ENCODE measurements at regions not wholly inside any gene's neighbourhood (a gene's known extent, or its start where the extent isn't known, plus 50 kb on each side); places are given as distances from the start of the nearest gene placed in this dataset.

DNA sequence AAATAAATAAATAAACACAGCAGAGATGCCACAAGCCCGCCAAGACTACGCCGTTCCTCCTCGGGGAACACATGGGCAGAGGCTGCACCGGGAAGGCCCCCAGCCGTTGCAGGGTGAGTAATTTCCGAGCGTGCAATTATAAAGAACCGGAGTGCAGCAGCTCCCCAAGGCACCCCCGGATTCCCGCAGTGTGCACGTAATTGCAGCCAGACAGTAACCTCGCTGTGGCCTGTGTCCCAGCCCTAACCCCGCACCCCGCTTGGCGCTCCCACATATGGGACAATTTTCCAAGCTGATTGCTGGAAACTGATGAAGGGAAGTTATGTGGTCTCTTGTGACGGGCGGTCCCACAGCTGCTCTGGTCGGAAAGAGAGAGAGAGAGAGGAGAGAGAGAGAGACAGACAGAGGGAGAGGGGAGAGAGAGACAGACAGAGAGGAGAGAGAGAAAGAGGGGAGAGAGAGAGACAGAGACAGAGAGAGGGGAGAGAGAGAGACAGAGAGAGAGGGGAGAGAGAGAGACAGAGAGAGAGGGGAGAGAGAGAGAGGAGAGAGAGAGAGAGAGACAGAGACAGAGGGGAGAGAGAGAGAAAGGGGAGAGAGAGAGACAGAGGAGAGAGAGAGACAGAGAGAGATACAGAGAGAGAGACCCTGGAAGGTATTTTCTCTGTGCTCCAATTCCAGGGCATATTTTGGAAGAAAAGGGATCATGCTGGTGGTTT is 275.4 kb downstream of the SHOX start:
- H3K23ac ChIP-seq (ENCODE audit: low read depth, low read length) = no peak overlapping the region
- no peak overlapping the region for H2BK20ac ChIP-seq (ENCODE audit: low read depth, low read length)
- H4K5ac ChIP-seq (ENCODE audit: low read depth, low read length) = no peak overlapping the region
- H3K9ac ChIP-seq (ENCODE audit: low read depth, low read length) = no peak overlapping the region
- no peak overlapping the region for H2BK5ac ChIP-seq (ENCODE audit: low read depth, low read length, poor library complexity, severe bottlenecking)
- H2AK9ac ChIP-seq (replicated peaks; ENCODE audit: low read depth, low read length, poor library complexity) = no peak overlapping the region
- WGBS, 2 experiments (ENCODE audit: extremely low coverage in 2 of 2, insufficient read length in 1 of 2) = 76% methylated on average over 3 of the region's 19 CpGs; no CpG with 5 or more reads in 1 of the 2 experiments
- H3K79me1 ChIP-seq (ENCODE audit: low read depth in 1 of 2, low read length in 2 of 2) = no peaks in the 10 kb centered on the region
- CTCF ChIA-PET = no interaction called here
- H3K56ac ChIP-seq (ENCODE audit: extremely low read depth, insufficient read depth, low read length) = no peak overlapping the region
- POLR2A ChIA-PET (ENCODE audit: unreplicated experiment) = no interaction called here
- H4K20me1 ChIP-seq (ENCODE audit: insufficient read depth, low read length) = no peaks in the 10 kb centered on the region
- no peak overlapping the region for H4K8ac ChIP-seq (ENCODE audit: low read depth in 2 of 2, low read length in 2 of 2)
- no peak for DNase-seq
- H3K27ac ChIP-seq (ENCODE audit: insufficient read depth, low read length) = no peak overlapping the region
- dilution Hi-C loops (cut with HindIII; ENCODE audit: low sequenced_read_pairs, unreplicated experiment) = no loop called here
- no peak overlapping the region for H2AK5ac ChIP-seq (ENCODE audit: low read depth, low read length)
- intact Hi-C loops (cut with micrococcal nuclease) = no loop called here
- peaks cover 15% of the 10 kb centered on the region for H3K9me3 ChIP-seq (ENCODE audit: control insufficient read depth, insufficient read depth, low read length)
- no peak overlapping the region for H3K4ac ChIP-seq (ENCODE audit: low read depth, low read length)
- H2BK15ac ChIP-seq (ENCODE audit: low read depth, low read length) = no peak overlapping the region
- H3K14ac ChIP-seq (replicated peaks; ENCODE audit: low read depth, low read length) = no peak overlapping the region
- no peak overlapping the region for H4K91ac ChIP-seq (ENCODE audit: insufficient read depth, low read depth, low read length)
- ATAC-seq (ENCODE audit: low read depth) = no peak
- no peaks in the 10 kb centered on the region for H3K9me1 ChIP-seq (ENCODE audit: insufficient read depth, low read length)
- TF ChIP-seq RFX5 (IDR thresholded peaks at IDR 0.05; ENCODE audit: low read depth, low read length) = no peak
- TF ChIP-seq MAZ (IDR thresholded peaks at IDR 0.05; ENCODE audit: borderline replicate concordance, low read depth, low read length) = no peak
- no peak for TF ChIP-seq SMC3 (IDR thresholded peaks at IDR 0.05; ENCODE audit: low read depth, low read length)
- TF ChIP-seq BHLHE40 (IDR thresholded peaks at IDR 0.05; ENCODE audit: low read depth, low read length) = no peak
- TF ChIP-seq, protein P1, sequence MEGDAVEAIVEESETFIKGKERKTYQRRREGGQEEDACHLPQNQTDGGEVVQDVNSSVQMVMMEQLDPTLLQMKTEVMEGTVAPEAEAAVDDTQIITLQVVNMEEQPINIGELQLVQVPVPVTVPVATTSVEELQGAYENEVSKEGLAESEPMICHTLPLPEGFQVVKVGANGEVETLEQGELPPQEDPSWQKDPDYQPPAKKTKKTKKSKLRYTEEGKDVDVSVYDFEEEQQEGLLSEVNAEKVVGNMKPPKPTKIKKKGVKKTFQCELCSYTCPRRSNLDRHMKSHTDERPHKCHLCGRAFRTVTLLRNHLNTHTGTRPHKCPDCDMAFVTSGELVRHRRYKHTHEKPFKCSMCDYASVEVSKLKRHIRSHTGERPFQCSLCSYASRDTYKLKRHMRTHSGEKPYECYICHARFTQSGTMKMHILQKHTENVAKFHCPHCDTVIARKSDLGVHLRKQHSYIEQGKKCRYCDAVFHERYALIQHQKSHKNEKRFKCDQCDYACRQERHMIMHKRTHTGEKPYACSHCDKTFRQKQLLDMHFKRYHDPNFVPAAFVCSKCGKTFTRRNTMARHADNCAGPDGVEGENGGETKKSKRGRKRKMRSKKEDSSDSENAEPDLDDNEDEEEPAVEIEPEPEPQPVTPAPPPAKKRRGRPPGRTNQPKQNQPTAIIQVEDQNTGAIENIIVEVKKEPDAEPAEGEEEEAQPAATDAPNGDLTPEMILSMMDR (conservative IDR thresholded peaks at IDR 0.05; ENCODE audit: low read depth, low read length) = no peak
- no peak for TF ChIP-seq MAFK (IDR thresholded peaks at IDR 0.05; ENCODE audit: low read depth, low read length)
- no peak for TF ChIP-seq CEBPB (IDR thresholded peaks at IDR 0.05; ENCODE audit: low read depth, low read length)
- TF ChIP-seq RAD21 (IDR thresholded peaks at IDR 0.05; ENCODE audit: low read length) = no peak
- TF ChIP-seq, protein P2, sequence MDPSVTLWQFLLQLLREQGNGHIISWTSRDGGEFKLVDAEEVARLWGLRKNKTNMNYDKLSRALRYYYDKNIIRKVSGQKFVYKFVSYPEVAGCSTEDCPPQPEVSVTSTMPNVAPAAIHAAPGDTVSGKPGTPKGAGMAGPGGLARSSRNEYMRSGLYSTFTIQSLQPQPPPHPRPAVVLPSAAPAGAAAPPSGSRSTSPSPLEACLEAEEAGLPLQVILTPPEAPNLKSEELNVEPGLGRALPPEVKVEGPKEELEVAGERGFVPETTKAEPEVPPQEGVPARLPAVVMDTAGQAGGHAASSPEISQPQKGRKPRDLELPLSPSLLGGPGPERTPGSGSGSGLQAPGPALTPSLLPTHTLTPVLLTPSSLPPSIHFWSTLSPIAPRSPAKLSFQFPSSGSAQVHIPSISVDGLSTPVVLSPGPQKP (IDR thresholded peaks at IDR 0.05; ENCODE audit: borderline replicate concordance, low read depth, low read length) = no peak
- no peak for TF ChIP-seq FOS (IDR thresholded peaks at IDR 0.05; ENCODE audit: low read depth, low read length)
- TF ChIP-seq RCOR1 (IDR thresholded peaks at IDR 0.05; ENCODE audit: insufficient replicate concordance, low read length) = no peak
- no peak for TF ChIP-seq MXI1 (IDR thresholded peaks at IDR 0.05; ENCODE audit: borderline replicate concordance, low read depth, low read length)
- TF ChIP-seq, protein P3, sequence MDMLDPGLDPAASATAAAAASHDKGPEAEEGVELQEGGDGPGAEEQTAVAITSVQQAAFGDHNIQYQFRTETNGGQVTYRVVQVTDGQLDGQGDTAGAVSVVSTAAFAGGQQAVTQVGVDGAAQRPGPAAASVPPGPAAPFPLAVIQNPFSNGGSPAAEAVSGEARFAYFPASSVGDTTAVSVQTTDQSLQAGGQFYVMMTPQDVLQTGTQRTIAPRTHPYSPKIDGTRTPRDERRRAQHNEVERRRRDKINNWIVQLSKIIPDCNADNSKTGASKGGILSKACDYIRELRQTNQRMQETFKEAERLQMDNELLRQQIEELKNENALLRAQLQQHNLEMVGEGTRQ (IDR thresholded peaks at IDR 0.05; ENCODE audit: low read depth, low read length) = no peak
- no peak for TF ChIP-seq NFE2L2 (IDR thresholded peaks at IDR 0.05; ENCODE audit: low read depth, low read length)
- TF ChIP-seq POLR2A (IDR thresholded peaks at IDR 0.05; ENCODE audit: low read depth, low read length) = no peak
- TF ChIP-seq CHD1 (IDR thresholded peaks at IDR 0.05; ENCODE audit: low read depth, low read length) = no peak
- in situ Hi-C loops (cut with MboI; ENCODE audit: low sequenced_read_pairs) = no loop called here
- H3K4me1 ChIP-seq (ENCODE audit: control insufficient read depth, insufficient read depth, low read length) = no peaks in the 10 kb centered on the region
- BruUV-seq (replicated peaks) = no TSS peak
- no peaks in the 10 kb centered on the region for H3K36me3 ChIP-seq (ENCODE audit: control insufficient read depth, insufficient read depth, low read length)
- H3K18ac ChIP-seq (ENCODE audit: low read depth, low read length) = no peak overlapping the region
- no peak overlapping the region for H3K4me3 ChIP-seq (ENCODE audit: insufficient read depth, low read depth, low read length)
- no peak overlapping the region for H2BK120ac ChIP-seq (ENCODE audit: low read depth, low read length)
- H2AFZ ChIP-seq (replicated peaks; ENCODE audit: low read length, poor library complexity) = no peak overlapping the region
- no peaks in the 10 kb centered on the region for H3K27me3 ChIP-seq (ENCODE audit: control insufficient read depth, insufficient read depth, low read length)
- H3K4me2 ChIP-seq (ENCODE audit: low read depth, low read length) = no peak overlapping the region
